Skeletal muscle satellite cell (primary cell): ENCODE measurements at regions not wholly inside any gene's neighbourhood (a gene's known extent, or its start where the extent isn't known, plus 50 kb on each side); places are given as distances from the start of the nearest gene placed in this dataset. TPM values are rescaled to one million over a fixed set of nuclear protein-coding genes. Genes with fewer than 3 reads are reported as not detected.

Experiments
- H3K27me3 ChIP-seq: 2 replicates; pipeline ENCODE4 v1.7.0; 2013; ENCODE audit warnings: low read length; ENCODE audit not compliant: control insufficient read depth, insufficient read depth
- H3K36me3 ChIP-seq: 2 replicates; pipeline ENCODE4 v1.7.0; 2013; ENCODE audit warnings: mild to moderate bottlenecking, control low read depth, low read length; ENCODE audit not compliant: insufficient read depth
- H3K4me1 ChIP-seq: 2 replicates; pipeline ENCODE4 v1.7.0; 2013; ENCODE audit warnings: low read length; ENCODE audit not compliant: control insufficient read depth, insufficient read depth
- H3K4me2 ChIP-seq: 2 replicates; pipeline ENCODE4 v1.7.0; 2013; ENCODE audit warnings: mild to moderate bottlenecking, low read length
- H3K4me3 ChIP-seq: 2 replicates; pipeline ENCODE4 v1.7.0; 2013; ENCODE audit warnings: low read length
- H3K9ac ChIP-seq: 2 replicates; pipeline ENCODE4 v1.7.0; 2013; ENCODE audit warnings: mild to moderate bottlenecking, low read depth, low read length, moderate library complexity
- H3K9me3 ChIP-seq: replicated peaks from 2 replicates; pipeline ENCODE4 v1.7.0; 2013; ENCODE audit warnings: mild to moderate bottlenecking, control low read depth, low read length
- small RNA-seq: library from RNA; depleted of rRNA; stranded (forward); fragments of <200 nt; gene quantifications from one replicate; pipeline ENCODE3, GENCODE V24; 2012

DNA sequence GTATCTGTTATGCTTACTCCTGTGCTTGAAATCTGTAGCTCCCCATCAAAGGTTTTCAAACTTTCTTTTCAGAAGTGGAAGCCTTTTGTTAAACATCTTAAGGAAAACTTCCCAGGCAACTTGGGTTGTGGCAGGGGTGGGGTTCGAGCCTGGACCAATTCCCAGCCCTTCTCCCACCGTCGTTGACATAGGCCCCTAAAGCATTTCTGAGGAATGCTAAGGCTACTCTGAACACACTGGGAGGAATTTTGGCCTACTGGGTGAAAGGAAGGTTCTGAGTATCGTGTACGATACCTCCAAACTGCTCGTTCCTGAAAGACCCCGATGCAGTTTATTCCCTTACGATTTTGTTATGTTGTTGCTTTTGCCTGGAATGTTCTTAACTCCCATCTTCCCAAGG lies 56.1 kb upstream of the PMFBP1 start:
- Histone ChIP-seq H3K27me3 (no peaks in the 10 kb centered on the region), H3K36me3 (no peaks in the 10 kb centered on the region), H3K4me3 (no peak overlapping the region), H3K4me2 (no peak overlapping the region), H3K9me3 (no peaks in the 10 kb centered on the region), H3K9ac (no peak overlapping the region), H3K4me1 (no peaks in the 10 kb centered on the region)

DNA sequence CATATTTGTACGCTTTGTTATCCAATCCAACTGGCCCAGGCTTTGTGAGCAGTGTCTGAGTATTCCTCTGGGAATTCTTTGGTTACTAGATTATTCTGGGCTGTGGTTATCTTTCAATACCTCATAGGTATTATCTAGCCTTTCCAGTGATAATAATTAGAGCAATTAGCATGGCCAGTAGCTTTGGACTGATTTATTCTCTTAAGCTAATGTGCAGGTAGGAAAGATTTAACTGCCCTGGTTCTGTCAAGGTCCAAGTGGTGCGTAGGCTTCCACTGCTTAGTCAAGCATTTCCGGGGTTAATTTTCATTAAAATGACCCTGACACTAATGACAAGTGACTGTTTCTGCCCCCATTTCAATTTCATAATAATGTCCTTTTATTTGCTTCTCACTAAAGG lies 54.2 kb upstream of the PMFBP1 start:
- Histone ChIP-seq H3K4me3 (no peak overlapping the region), H3K36me3 (no peaks in the 10 kb centered on the region)

DNA sequence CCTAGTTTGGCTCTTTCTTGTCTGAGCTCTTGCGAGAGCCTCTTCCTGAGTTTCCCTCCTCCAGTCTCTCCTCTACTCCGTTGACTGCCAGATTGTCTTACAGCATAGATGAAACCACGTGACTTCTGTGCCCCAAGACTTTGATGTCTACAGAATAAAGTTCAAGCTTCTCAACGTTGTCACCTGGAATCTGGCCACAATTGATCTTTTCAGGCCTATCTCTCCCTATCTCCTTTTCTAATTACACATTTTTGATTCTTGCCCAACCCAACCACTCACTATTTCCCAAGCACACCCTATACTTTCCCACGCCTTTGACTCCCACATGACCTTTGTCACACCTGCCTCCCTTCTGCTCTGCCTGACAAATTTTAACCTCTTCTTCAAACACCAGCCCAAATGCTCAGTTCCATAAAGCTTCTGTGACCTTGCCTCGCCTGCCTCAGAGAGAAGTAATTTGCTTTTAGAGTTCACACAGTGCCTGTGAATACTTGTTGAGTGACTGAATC lies 52.4 kb upstream of the PMFBP1 start:
- Histone ChIP-seq H3K9ac (no peak overlapping the region), H3K27me3 (no peaks in the 10 kb centered on the region), H3K36me3 (no peaks in the 10 kb centered on the region), H3K4me3 (no peak overlapping the region), H3K4me2 (no peak overlapping the region), H3K4me1 (peaks cover 4% of the 10 kb centered on the region), H3K9me3 (no peaks in the 10 kb centered on the region)

More for the DNA sequence above, 54.2 kb upstream of the PMFBP1 start:
- H3K27me3 ChIP-seq, result no peaks in the 10 kb centered on the region
- peaks cover 4% of the 10 kb centered on the region for H3K4me1 ChIP-seq
- H3K9ac ChIP-seq, result no peak overlapping the region
- no peaks in the 10 kb centered on the region for H3K9me3 ChIP-seq
- no peak overlapping the region for H3K4me2 ChIP-seq

DNA sequence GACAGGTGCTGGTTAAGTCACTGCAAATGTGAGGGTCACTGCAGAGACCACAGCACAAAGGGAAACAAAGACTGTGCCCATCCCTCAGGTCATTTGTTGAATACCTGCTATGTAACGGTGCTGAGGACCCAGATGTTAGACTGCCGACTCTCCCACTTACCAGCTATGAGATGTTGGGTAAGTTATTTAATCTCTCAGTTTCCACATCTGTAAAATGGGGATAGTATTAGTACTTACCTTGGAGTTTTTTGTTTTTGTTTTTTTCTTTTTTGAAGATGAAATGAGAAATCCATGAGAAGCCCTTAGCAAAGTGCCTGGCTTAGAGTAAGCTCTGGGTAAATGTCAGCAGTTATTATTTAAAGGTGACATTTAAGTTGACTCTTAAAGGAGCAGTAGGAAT lies 50.5 kb upstream of the PMFBP1 start:
- no peak overlapping the region for H3K4me2 ChIP-seq
- no peaks in the 10 kb centered on the region for H3K27me3 ChIP-seq
- no peak overlapping the region for H3K4me3 ChIP-seq
- no peaks in the 10 kb centered on the region for H3K36me3 ChIP-seq
- H3K4me1 ChIP-seq, result peaks cover 4% of the 10 kb centered on the region
- no peaks in the 10 kb centered on the region for H3K9me3 ChIP-seq
- no peak overlapping the region for H3K9ac ChIP-seq

Small RNA genes lying in the stretch of these regions (small RNA-seq; reads per million reads assigned to genes)
- gene RF00026 (not detected), gene RNU7-90P (not detected)
